ENCODE measurements at regions not wholly inside any gene's neighbourhood (a gene's known extent, or its start where the extent isn't known, plus 50 kb on each side); places are given as distances from the start of the nearest gene placed in this dataset.

DNA sequence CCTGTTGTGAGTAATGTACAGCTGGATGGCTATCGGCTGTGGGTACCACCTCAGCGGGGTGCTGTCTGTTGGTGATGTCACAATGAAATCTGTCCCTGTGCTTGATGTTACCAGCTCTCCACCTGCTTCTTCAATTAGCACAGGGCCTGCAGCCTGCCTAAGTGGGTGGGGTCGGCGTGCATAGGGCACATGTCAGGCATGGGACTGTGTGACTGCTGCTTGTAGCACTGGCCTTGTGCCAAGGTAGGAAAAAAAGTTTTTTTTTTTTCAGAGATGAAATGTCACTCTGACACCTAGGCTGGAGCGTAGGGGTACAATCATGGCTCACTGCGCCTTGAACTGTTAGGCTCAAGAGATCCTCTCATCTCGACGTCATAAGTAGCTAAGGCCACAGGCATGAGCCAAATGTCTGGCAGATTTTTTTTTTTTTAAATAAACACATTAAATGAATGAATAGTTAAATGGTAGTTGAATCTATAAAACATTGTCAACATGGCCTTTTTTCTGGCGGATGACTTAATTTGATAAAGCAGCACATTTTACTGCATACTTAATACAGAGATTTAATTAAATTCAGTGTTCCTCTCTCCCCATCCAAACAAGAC is 222.5 kb downstream of the NXNL2 start (continued):
- TF ChIP-seq, protein P1, sequence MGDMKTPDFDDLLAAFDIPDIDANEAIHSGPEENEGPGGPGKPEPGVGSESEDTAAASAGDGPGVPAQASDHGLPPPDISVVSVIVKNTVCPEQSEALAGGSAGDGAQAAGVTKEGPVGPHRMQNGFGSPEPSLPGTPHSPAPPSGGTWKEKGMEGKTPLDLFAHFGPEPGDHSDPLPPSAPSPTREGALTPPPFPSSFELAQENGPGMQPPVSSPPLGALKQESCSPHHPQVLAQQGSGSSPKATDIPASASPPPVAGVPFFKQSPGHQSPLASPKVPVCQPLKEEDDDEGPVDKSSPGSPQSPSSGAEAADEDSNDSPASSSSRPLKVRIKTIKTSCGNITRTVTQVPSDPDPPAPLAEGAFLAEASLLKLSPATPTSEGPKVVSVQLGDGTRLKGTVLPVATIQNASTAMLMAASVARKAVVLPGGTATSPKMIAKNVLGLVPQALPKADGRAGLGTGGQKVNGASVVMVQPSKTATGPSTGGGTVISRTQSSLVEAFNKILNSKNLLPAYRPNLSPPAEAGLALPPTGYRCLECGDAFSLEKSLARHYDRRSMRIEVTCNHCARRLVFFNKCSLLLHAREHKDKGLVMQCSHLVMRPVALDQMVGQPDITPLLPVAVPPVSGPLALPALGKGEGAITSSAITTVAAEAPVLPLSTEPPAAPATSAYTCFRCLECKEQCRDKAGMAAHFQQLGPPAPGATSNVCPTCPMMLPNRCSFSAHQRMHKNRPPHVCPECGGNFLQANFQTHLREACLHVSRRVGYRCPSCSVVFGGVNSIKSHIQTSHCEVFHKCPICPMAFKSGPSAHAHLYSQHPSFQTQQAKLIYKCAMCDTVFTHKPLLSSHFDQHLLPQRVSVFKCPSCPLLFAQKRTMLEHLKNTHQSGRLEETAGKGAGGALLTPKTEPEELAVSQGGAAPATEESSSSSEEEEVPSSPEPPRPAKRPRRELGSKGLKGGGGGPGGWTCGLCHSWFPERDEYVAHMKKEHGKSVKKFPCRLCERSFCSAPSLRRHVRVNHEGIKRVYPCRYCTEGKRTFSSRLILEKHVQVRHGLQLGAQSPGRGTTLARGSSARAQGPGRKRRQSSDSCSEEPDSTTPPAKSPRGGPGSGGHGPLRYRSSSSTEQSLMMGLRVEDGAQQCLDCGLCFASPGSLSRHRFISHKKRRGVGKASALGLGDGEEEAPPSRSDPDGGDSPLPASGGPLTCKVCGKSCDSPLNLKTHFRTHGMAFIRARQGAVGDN (IDR thresholded peaks at IDR 0.05): no peak
- TF ChIP-seq NR2F1 (conservative IDR thresholded peaks at IDR 0.05) (no peak), ESRRA (IDR thresholded peaks at IDR 0.05; ENCODE audit: low read length) (no peak), TCF7 (IDR thresholded peaks at IDR 0.05; ENCODE audit: borderline replicate concordance) (no peak), HCFC1 (IDR thresholded peaks at IDR 0.05; ENCODE audit: low read length) (no peak), SPI1 (IDR thresholded peaks at IDR 0.05; ENCODE audit: borderline replicate concordance, insufficient read depth, low read depth, low read length) (no peak), YBX1 (IDR thresholded peaks at IDR 0.05) (no peak), ATF7 (IDR thresholded peaks at IDR 0.05; ENCODE audit: low read depth) (no peak), FOXK2 (IDR thresholded peaks at IDR 0.05) (no peak), IKZF2 (IDR thresholded peaks at IDR 0.05) (no peak), CEBPB (IDR thresholded peaks at IDR 0.05; ENCODE audit: borderline replicate concordance in 1 of 2, low read depth in 2 of 2, low read length in 2 of 2) (no peak)

DNA sequence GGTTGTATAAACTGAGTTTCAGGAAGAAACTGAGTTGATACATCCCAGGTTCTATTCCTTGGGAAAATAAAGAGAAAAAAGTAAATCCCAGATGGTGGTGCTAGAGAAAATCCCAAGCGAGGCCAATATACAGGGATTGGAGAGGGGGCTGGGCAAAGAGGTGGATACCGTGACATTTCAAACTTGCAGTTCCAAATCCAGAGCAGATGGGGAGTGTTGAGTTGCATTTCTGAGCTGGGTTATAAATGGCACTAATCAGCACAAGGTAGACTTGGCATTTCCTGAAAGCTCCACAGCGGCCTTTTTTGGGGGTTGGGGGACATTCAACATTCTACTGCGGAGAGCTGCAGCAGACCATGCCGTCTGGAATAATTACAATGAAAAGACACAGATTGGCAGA is 224.4 kb downstream of the NXNL2 start:
- DNase-seq (ENCODE audit: low read depth, low spot score) (no peak), FAIRE-seq (no peak), ATAC-seq (no peak)
- SMC1A ChIA-PET (ENCODE audit: uncharacterized antibody, unreplicated experiment): no interaction called here
- no peaks in the 10 kb centered on the region for H3K36me3 ChIP-seq (ENCODE audit: control insufficient read depth in 2 of 2, insufficient read depth in 2 of 2, low read length in 1 of 2)
- RAD21 ChIA-PET (ENCODE audit: unreplicated experiment): no interaction called here
- H3K4me3 ChIP-seq: no peak overlapping the region
- H3K27ac ChIP-seq (ENCODE audit: control insufficient read depth, insufficient read depth): no peak overlapping the region
- H3K27me3 ChIP-seq (replicated peaks in 1 of 2; ENCODE audit: control insufficient read depth in 2 of 2, insufficient read depth in 2 of 2, low read length in 1 of 2): no peaks in the 10 kb centered on the region
- H3K79me2 ChIP-seq (ENCODE audit: control insufficient read depth, insufficient read depth, low read length): no peaks in the 10 kb centered on the region
- H3K9me3 ChIP-seq (replicated peaks; ENCODE audit: control insufficient read depth, insufficient read depth, low read length): no peaks in the 10 kb centered on the region
- POLR2A ChIA-PET: no interaction called here
- no peaks in the 10 kb centered on the region for H3K4me1 ChIP-seq (ENCODE audit: control insufficient read depth, insufficient read depth, low read length)
- H2AFZ ChIP-seq (ENCODE audit: control insufficient read depth, low read depth, low read length): no peak overlapping the region
- H4K20me1 ChIP-seq (ENCODE audit: control insufficient read depth, insufficient read depth): no peaks in the 10 kb centered on the region
- WGBS (ENCODE audit: insufficient coverage, insufficient replicate concordance, low lambda C conversion rate, missing lambda C conversion rate): 60% methylated on average over 5 of the region's 5 CpGs
- no peak overlapping the region for H3K4me2 ChIP-seq (ENCODE audit: control insufficient read depth, insufficient read depth)
- in situ Hi-C loops (cut with MboI): no loop called here
- intact Hi-C loops (cut with micrococcal nuclease; ENCODE audit: unreplicated experiment): no loop called here
- CTCF ChIA-PET: no interaction called here
- no peak overlapping the region for H3K9ac ChIP-seq (ENCODE audit: control insufficient read depth, insufficient read depth, low read length)
- BruUV-seq (replicated peaks): no TSS peak
- no peak for TF ChIP-seq BMI1 (IDR thresholded peaks at IDR 0.05; ENCODE audit: borderline replicate concordance)
- TF ChIP-seq NR2C2 (IDR thresholded peaks at IDR 0.05; ENCODE audit: borderline replicate concordance, control insufficient read depth, insufficient read length, low read depth): no peak
- TF ChIP-seq ETV6 (conservative IDR thresholded peaks at IDR 0.05 in 1 of 2, IDR thresholded peaks at IDR 0.05 in 1 of 2; ENCODE audit: borderline replicate concordance in 1 of 2, low read depth in 1 of 2): no peak
- TF ChIP-seq JUNB (IDR thresholded peaks at IDR 0.05): no peak
- TF ChIP-seq, protein P2, sequence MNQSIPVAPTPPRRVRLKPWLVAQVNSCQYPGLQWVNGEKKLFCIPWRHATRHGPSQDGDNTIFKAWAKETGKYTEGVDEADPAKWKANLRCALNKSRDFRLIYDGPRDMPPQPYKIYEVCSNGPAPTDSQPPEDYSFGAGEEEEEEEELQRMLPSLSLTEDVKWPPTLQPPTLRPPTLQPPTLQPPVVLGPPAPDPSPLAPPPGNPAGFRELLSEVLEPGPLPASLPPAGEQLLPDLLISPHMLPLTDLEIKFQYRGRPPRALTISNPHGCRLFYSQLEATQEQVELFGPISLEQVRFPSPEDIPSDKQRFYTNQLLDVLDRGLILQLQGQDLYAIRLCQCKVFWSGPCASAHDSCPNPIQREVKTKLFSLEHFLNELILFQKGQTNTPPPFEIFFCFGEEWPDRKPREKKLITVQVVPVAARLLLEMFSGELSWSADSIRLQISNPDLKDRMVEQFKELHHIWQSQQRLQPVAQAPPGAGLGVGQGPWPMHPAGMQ (IDR thresholded peaks at IDR 0.05; ENCODE audit: borderline replicate concordance): no peak
- no peak for TF ChIP-seq DPF2 (IDR thresholded peaks at IDR 0.05)
- TF ChIP-seq, protein P3, sequence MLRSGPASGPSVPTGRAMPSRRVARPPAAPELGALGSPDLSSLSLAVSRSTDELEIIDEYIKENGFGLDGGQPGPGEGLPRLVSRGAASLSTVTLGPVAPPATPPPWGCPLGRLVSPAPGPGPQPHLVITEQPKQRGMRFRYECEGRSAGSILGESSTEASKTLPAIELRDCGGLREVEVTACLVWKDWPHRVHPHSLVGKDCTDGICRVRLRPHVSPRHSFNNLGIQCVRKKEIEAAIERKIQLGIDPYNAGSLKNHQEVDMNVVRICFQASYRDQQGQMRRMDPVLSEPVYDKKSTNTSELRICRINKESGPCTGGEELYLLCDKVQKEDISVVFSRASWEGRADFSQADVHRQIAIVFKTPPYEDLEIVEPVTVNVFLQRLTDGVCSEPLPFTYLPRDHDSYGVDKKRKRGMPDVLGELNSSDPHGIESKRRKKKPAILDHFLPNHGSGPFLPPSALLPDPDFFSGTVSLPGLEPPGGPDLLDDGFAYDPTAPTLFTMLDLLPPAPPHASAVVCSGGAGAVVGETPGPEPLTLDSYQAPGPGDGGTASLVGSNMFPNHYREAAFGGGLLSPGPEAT (IDR thresholded peaks at IDR 0.05; ENCODE audit: low read depth): no peak
